Natural killer cell treated with Interleukin-12 subunit alpha and Interleukin-12 subunit beta and Interleukin-15 and Interleukin-18, amount 100 ng/mL, for 72 hours (primary cell): ENCODE measurements at regions not wholly inside any gene's neighbourhood (a gene's known extent, or its start where the extent isn't known, plus 50 kb on each side); places are given as distances from the start of the nearest gene placed in this dataset.

Source experiments
- ATAC-seq, 2 donors: fragments of 150-1000 bp; cut with Tn5 transposase in 1 of 2; sonication (Bioruptor Pico), chemical (Tn5 transposase) in 1 of 2; 2 replicates each; pipeline ENCODE4 v1.10.0; 2021
- DNase-seq: peaks from one replicate; pipeline ENCODE4 v3.0.0; 2022; ENCODE audit warnings: low spot score
- H3K27ac Mint-ChIP-seq, 2 donors: 1 replicate in 1 of 2; 2 replicates in 1 of 2; pipeline ENCODE4 v1.8.0; 2022; ENCODE audit warnings: mixed read lengths in 2 of 2, mild to moderate bottlenecking in 1 of 2, moderate library complexity in 1 of 2
- H3K27me3 Mint-ChIP-seq, 2 donors: 1 replicate in 1 of 2; 2 replicates in 1 of 2; pipeline ENCODE4 v1.8.0; 2022; ENCODE audit warnings: mixed read lengths in 2 of 2
- H3K36me3 Mint-ChIP-seq: one replicate; pipeline ENCODE4 v1.8.0; 2022; ENCODE audit warnings: mixed read lengths
- H3K4me1 Mint-ChIP-seq, 2 donors: 1 replicate in 1 of 2; 2 replicates in 1 of 2; pipeline ENCODE4 v1.8.0; 2022; ENCODE audit warnings: low read depth in 2 of 2, mixed read lengths in 2 of 2, mild to moderate bottlenecking in 1 of 2
- H3K4me3 Mint-ChIP-seq: one replicate; pipeline ENCODE4 v1.8.0; 2022; ENCODE audit warnings: mixed read lengths
- H3K9me3 Mint-ChIP-seq: 2 replicates; pipeline ENCODE4 v1.8.0; 2022; ENCODE audit warnings: mixed read lengths

DNA sequence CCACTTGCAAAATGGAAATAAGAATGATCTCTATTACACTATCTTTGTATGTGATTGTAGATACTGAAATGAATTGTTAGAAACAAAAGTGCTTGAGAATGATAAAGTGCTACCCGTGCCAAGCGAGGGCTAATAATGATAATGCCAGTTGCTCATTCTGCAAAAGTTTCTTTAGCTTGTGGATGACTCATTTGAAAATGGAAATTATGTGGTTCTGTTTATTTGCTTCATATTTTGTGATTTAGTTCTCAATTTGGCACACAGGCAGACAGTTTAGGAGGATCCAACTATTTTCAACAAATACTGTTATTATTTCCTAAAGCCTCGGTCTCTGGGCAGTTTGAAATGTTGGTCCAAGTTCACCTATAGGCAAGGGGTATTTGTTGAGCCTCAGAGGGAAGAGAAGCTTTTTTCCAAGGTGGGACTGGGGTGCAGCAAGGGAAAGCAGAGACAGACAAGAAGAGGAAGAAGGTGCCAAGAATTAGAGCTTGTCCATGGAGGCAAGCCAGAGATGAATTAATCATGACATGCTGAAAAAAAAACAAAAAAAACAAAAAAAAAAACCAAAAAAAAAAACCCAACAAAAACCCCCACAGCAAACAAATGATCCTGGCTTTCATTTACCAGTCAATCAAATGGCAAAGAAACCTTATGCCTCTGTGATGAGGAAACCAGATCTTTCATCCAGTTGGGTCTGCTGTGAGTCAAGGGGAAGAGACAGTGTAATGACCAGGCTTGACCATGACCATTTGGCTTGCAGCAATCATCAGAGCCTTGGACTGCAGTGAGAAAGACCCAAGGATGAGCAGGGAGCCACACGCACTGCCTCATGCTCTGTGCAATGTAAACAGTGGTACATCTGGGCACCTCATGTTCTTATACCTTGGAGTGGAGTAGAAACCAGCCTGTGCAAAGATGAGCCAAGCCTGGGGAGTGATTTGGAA is 285.0 kb upstream of the HABP2 start:
- H3K9me3 Mint-ChIP-seq: no peaks in the 10 kb centered on the region
- no peaks in the 10 kb centered on the region for H3K36me3 Mint-ChIP-seq
- no peak overlapping the region for H3K27ac Mint-ChIP-seq
- peaks cover 12 to 26% of the 10 kb centered on the region in 2 donors for H3K27me3 Mint-ChIP-seq
- no peak overlapping the region for H3K4me3 Mint-ChIP-seq
- no peaks in the 10 kb centered on the region for H3K4me1 Mint-ChIP-seq
- ATAC-seq: no peak
- DNase-seq: no peak

DNA sequence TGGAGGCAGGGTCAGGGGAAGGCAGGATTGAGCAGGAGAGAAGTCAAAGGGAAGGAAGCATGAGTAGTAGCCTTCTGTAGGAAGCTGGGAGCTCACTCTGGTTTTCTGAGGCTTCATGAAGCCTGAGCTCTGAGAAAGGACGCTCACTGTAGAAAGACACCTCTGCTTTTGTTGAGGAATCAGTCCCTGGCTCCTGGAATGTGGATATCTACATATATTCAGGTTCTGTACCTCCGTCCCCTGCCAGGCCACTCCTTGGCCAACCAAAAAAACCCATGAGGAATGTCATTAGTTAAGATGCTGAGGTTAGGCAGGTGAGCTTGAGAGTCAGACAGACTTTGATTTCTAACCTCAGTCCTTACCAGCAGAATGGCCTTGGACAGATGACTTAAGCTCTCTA is 283.5 kb upstream of the HABP2 start:
- no peaks in the 10 kb centered on the region for H3K4me1 Mint-ChIP-seq
- H3K4me3 Mint-ChIP-seq: no peak overlapping the region
- H3K36me3 Mint-ChIP-seq: no peaks in the 10 kb centered on the region
- H3K27ac Mint-ChIP-seq: no peak overlapping the region
- DNase-seq (no peak), ATAC-seq (no peak)
- no peaks in the 10 kb centered on the region for H3K9me3 Mint-ChIP-seq
- peaks cover 15 to 23% of the 10 kb centered on the region in 2 donors for H3K27me3 Mint-ChIP-seq

DNA sequence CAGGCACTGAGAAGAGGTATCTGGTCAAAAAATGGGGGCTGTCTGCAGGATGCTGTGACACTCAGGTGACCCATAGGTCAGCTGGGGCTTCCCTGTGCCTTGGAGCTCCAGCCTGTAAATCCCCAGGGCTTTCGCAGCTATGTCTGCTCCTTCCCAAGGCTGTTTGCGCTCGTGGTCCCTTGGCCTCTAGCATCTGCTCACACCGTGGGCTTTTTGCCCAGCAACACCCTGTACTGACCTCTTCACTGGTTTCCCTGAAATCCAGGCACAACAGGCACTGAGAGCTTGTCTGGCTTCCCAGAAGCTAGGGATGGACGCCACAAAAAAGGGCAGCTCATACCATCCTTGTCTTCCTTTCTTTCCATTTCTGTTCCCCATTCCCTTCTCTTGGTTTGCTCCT is 280.3 kb upstream of the HABP2 start:
- H3K36me3 Mint-ChIP-seq: peaks cover 15% of the 10 kb centered on the region
- H3K4me3 Mint-ChIP-seq: no peak overlapping the region
- no peak overlapping the region for H3K27ac Mint-ChIP-seq
- DNase-seq (no peak), ATAC-seq (no peak)
- peaks cover 15 to 30% of the 10 kb centered on the region in 2 donors for H3K27me3 Mint-ChIP-seq
- peaks cover 9% of the 10 kb centered on the region for H3K9me3 Mint-ChIP-seq
- H3K4me1 Mint-ChIP-seq: no peaks in the 10 kb centered on the region

DNA sequence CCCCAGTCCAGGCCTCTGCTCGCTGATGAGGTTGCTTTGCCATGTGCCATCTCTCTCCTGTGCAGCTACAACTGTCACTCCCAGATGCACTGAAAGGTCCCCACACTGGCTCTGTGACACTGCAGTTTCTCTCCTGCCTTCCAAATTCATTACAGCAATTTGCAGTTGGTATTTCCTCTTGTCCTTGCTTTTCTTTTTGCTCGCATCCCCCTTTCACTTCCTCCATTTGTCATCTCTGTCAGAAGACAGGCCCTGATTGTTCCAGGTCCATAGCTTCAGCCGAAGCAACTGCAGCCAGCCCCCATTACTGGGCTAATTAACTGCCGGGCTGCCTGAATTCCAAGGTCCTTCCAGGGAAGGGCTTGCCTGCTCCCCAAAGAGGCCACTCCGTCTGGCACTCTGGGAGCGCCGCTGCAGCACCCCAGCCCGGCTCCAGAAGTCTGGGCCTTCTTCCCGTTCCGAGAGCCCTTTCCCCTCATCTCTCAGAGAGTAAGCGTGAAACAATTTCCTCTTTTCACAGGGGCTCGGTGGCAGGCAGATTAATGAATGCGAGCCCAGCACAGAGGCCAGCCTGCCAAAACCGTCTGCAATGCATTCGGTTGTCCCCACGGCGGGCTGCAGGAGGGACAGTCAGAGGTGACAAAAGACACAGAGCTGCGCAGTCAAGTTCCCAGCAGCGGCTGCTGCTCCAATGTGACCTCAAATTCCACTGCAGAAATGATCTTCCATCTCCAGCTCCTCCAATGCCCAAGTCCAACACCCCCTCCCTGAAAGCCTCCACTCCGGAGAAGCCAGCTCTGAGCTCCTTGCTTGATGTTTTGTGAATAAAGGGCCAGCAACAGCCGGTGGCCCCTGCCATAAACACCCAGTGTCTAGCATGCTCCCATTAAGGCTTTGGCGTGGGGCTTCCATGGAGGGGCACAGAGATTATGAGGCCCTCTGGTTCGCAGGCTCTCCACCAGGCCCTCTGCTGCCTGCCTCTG is 279.4 kb upstream of the HABP2 start:
- ATAC-seq (no peak), DNase-seq (no peak)
- Mint-ChIP-seq H3K4me3 (no peak overlapping the region), H3K4me1 (no peaks in the 10 kb centered on the region), H3K36me3 (peaks cover 15% of the 10 kb centered on the region), H3K27ac (no peak overlapping the region), H3K9me3 (peaks cover 9% of the 10 kb centered on the region), H3K27me3 (peaks cover 12 to 27% of the 10 kb centered on the region in 2 donors)

DNA sequence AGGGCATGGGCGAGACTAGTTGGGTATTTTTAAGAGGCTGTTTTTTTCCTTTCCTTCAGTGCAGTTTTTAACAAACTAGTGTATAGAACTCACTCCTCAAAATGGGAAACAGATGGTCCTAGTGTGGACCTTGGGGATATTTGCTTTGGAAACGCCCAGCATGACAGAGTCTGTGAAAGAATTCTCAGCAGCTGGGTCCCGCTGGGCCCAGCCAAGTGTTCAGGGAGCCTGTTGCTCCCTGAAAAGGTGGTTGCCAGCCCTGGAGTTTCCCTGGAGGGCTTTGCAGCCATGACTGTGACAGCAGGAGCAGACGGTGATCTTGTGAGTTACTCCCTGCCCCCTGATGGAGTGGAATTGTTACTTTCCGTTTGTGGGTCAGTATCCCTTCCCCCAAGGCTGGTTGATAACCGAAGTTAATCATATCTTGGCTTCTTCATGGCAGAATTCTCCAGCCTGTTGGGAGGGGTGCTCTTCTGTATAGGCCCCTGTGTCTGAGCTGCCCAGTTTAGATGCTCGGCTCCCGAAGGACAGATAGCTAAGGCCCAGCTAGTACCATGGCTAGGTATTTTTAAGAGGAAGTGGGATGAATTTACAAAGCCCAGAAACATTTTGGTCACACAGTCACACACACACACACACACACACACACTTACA is 278.6 kb upstream of the HABP2 start:
- peaks cover 15% of the 10 kb centered on the region for H3K36me3 Mint-ChIP-seq
- no peak overlapping the region for H3K4me3 Mint-ChIP-seq
- no peak overlapping the region for H3K27ac Mint-ChIP-seq
- peaks cover 9% of the 10 kb centered on the region for H3K9me3 Mint-ChIP-seq
- no peak for DNase-seq
- ATAC-seq: no peak
- no peaks in the 10 kb centered on the region for H3K4me1 Mint-ChIP-seq
- peaks cover 9 to 28% of the 10 kb centered on the region in 2 donors for H3K27me3 Mint-ChIP-seq

DNA sequence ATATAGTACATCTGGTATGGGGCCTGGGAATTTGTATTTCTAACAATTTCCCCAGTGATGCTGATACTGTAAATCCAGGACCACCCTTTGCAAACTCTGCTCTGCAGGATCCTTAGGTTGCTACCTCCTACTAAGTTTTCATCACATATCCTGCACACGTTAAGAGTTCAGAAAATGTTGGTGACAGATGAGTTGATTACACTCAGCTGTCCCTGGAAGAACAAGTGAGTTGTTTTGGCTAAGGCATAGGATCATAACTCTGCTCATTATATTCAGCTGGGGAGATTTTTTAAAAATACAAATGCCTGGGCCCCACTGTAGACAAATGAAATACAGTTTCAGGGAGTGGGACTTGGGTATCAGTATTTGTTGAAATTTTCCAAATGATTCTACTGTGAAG is 274.6 kb upstream of the HABP2 start:
- Mint-ChIP-seq H3K27ac (no peak overlapping the region), H3K4me1 (no peaks in the 10 kb centered on the region), H3K36me3 (peaks cover 15% of the 10 kb centered on the region), H3K9me3 (peaks cover 9% of the 10 kb centered on the region), H3K27me3 (peaks cover 11 to 36% of the 10 kb centered on the region in 2 donors), H3K4me3 (no peak overlapping the region)
- DNase-seq: no peak
- ATAC-seq: no peak

DNA sequence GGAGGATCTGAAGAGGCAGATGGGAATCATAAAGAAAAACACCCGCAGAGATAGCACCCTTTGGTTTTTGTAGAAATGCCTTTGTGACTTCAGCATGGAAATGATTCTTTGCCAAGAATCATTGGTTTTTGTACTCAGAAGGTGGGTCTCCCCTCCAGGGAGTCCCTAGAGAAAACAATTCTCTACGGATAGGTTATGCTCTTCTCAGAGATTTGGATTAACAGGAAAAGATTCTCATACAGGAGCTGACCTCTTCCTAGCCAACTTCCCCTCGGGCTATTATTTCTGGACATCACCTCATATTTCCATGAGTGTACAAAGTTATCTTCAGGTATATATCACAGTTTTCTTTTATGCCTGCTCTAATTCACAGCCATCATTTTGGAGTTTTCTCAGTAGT is 274.2 kb upstream of the HABP2 start:
- Mint-ChIP-seq H3K36me3 (peaks cover 15% of the 10 kb centered on the region), H3K27ac (no peak overlapping the region), H3K4me3 (no peak overlapping the region), H3K27me3 (peaks cover 8 to 32% of the 10 kb centered on the region in 2 donors), H3K4me1 (no peaks in the 10 kb centered on the region), H3K9me3 (peaks cover 9% of the 10 kb centered on the region)
- DNase-seq (no peak), ATAC-seq (no peak)

DNA sequence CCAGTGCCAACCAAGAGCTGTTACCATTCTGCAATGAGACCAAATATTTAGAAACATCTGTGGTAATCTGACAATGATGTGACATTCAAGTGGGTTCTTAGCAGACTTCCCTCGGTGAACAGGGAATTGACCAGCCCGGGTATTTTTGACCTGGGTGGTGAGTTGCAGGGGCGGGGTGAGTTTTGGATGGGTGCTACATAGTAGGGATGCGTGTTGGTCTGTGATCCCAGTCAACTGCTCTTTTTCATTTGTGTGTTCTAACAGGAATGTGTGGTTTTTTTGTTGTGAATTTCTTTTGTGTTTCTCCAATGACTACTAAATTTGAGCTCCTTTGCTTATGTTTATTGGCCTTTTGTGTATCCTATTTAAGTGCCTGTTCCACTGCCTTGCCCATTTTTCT is 273.6 kb upstream of the HABP2 start:
- peaks cover 15% of the 10 kb centered on the region for H3K36me3 Mint-ChIP-seq
- DNase-seq: no peak
- ATAC-seq: no peak
- H3K27me3 Mint-ChIP-seq: peaks cover 5 to 37% of the 10 kb centered on the region in 2 donors
- peaks cover 9% of the 10 kb centered on the region for H3K9me3 Mint-ChIP-seq
- no peaks in the 10 kb centered on the region for H3K4me1 Mint-ChIP-seq
- H3K27ac Mint-ChIP-seq: no peak overlapping the region
- no peak overlapping the region for H3K4me3 Mint-ChIP-seq

DNA sequence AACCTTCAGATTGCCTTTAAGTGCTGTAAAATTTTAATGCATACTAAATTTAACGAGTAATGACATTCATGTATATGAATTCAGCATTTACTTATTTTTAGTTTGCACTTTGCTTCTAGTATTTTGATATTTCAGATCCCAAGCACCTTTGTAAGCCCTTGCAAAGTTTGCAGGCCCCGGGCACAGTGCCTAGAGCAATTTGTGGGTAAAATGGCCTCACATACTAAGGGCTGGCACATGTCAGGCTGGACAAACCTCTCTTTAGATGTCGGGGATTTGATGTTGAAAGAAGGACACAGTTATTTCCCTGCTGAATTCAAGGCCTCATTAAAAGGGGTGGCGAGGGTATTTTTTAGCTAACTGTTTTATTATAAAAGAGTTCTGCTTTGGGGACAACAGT is 270.3 kb upstream of the HABP2 start:
- Mint-ChIP-seq H3K4me1 (no peaks in the 10 kb centered on the region), H3K27me3 (peaks cover 6 to 39% of the 10 kb centered on the region in 2 donors)

DNA sequence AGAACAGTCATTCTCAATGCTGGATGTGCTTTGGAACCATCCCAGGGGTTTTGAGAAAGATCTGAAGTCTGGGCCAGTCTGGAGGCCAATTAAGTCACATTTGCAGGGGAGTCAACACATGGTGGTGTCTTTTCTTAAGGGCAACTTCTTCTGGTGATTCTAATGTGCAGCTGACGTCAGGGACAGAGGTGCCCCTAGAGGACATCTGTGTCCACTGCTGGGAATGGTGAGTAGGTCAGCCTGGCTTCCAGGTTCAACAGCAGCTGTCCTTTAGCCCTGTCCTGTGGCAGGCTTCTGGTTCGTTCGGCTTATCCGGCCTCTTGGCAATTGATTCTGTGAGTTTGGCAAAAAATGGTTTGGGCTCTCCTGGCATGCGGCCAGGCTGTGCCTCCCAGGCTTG is 269.7 kb upstream of the HABP2 start:
- DNase-seq: no peak
- H3K27ac Mint-ChIP-seq: no peak overlapping the region
- H3K4me1 Mint-ChIP-seq: no peaks in the 10 kb centered on the region
- no peak overlapping the region for H3K4me3 Mint-ChIP-seq
- ATAC-seq: no peak
- H3K36me3 Mint-ChIP-seq: no peaks in the 10 kb centered on the region
- H3K27me3 Mint-ChIP-seq: peaks cover 6 to 36% of the 10 kb centered on the region in 2 donors
- no peaks in the 10 kb centered on the region for H3K9me3 Mint-ChIP-seq

More for the DNA sequence above, 270.3 kb upstream of the HABP2 start:
- H3K36me3 Mint-ChIP-seq: no peaks in the 10 kb centered on the region
- no peak overlapping the region for H3K4me3 Mint-ChIP-seq
- DNase-seq (no peak), ATAC-seq (no peak)
- no peak overlapping the region for H3K27ac Mint-ChIP-seq
- no peaks in the 10 kb centered on the region for H3K9me3 Mint-ChIP-seq

DNA sequence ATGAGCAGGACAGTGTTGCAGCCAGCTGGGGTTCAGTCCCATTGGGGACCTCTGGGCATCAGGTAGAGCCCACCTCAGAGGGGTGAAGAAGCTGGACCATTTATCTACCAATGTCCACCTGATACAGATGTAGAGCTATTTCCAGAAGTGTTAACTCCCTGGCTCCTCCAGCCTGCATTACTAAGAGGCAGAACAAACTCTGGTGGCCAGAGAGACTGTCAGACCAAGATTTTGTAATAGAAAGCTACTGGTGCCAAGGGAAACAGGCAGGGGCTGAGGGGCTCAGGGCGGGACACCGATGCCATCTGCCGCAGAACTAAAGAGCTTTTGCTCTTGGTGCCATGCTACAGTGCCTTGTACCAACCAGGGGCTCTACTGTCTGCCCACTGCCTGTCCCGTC is 268.2 kb upstream of the HABP2 start:
- Mint-ChIP-seq H3K4me1 (no peaks in the 10 kb centered on the region), H3K27me3 (peaks cover 6 to 32% of the 10 kb centered on the region in 2 donors), H3K9me3 (no peaks in the 10 kb centered on the region), H3K27ac (no peak overlapping the region), H3K36me3 (no peaks in the 10 kb centered on the region), H3K4me3 (no peak overlapping the region)
- no peak for ATAC-seq
- DNase-seq: no peak

DNA sequence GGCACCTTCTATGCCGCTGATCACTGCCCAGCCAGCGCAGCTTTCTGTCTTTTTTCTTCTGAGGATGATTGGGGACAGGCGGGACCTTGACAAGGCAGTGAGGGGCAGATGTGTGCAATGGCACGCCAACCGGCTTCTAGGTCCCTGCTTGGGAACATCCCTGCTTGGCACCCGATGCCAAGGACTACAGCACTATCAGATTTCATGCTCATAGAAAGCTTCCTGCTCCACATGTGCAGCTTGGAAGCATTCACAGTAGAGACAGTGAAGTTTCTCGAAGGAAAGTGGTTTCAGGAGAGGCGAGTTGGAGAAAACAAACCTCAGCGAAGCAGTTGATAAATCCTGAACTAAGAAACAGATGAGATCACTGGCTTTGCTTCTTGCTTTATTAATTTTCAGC is 267.5 kb upstream of the HABP2 start:
- H3K27me3 Mint-ChIP-seq: peaks cover 6 to 30% of the 10 kb centered on the region in 2 donors
- ATAC-seq (no peak), DNase-seq (no peak)
- no peak overlapping the region for H3K27ac Mint-ChIP-seq
- H3K4me1 Mint-ChIP-seq: no peaks in the 10 kb centered on the region
- no peak overlapping the region for H3K4me3 Mint-ChIP-seq
- H3K36me3 Mint-ChIP-seq: no peaks in the 10 kb centered on the region
- no peaks in the 10 kb centered on the region for H3K9me3 Mint-ChIP-seq

DNA sequence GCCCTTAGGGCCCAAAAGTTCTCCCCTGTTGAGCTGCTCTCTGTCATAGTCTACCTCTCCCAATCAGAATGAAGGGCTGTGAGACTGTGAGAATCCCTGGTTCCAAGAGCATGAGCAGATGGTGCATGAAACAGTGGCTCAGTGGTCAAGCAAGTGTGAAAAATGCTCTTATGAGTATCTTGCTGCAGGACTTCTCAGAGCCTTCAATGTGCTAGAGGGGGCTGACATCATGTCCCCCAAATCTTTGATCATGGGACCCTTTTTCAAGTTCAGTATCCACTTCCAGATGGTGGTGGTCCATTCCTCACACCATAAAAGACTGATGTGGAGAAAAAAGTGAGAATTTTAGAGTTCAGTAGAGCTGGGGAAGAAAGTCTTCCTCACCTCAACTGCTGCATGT is 265.3 kb upstream of the HABP2 start:
- H3K4me1 Mint-ChIP-seq: no peaks in the 10 kb centered on the region
- DNase-seq (no peak), ATAC-seq (no peak)
- H3K9me3 Mint-ChIP-seq: no peaks in the 10 kb centered on the region
- no peak overlapping the region for H3K27ac Mint-ChIP-seq
- H3K4me3 Mint-ChIP-seq: no peak overlapping the region
- peaks cover 2 to 18% of the 10 kb centered on the region in 2 donors for H3K27me3 Mint-ChIP-seq
- H3K36me3 Mint-ChIP-seq: no peaks in the 10 kb centered on the region
